GM12874 (cell line): ENCODE measurements at regions not wholly inside any gene's neighbourhood (a gene's known extent, or its start where the extent isn't known, plus 50 kb on each side); places are given as distances from the start of the nearest gene placed in this dataset.

Experiments used
- CTCF ChIP-seq: IDR thresholded peaks from 2 replicates; pipeline ENCODE4 v1.5.1; 2011; ENCODE audit warnings: low read depth, mild to moderate bottlenecking, control low read depth, low read length, moderate library complexity; ENCODE audit not compliant: insufficient read depth

GRCh38 chr1:221440658-221441057 is 301.2 kb downstream of the DUSP10 start:
- TF ChIP-seq CTCF, result 0 out of 2 replicates have a peak, but pooled peaks have one; percentile 11

- TF ChIP-seq CTCF, result no peak
These were observed 299.8 kb downstream of the DUSP10 start for GRCh38 chr1:221442056-221442455.

- TF ChIP-seq CTCF, result no peak
These were observed 297.5 kb downstream of the DUSP10 start for GRCh38 chr1:221444346-221444745.

GRCh38 chr1:221448585-221449175 is 293.2 kb downstream of the DUSP10 start:
- no peak for TF ChIP-seq CTCF

- TF ChIP-seq CTCF, result no peak
These were observed 292.7 kb downstream of the DUSP10 start for GRCh38 chr1:221449194-221449593.

GRCh38 chr1:221449801-221450470 is 292.0 kb downstream of the DUSP10 start:
- TF ChIP-seq CTCF, result no peak

GRCh38 chr1:221451741-221452140 is 290.1 kb downstream of the DUSP10 start:
- TF ChIP-seq CTCF, result no peak
